Spleen (tissue), 11 donors: ENCODE measurements at regions not wholly inside any gene's neighbourhood (a gene's known extent, or its start where the extent isn't known, plus 50 kb on each side); places are given as distances from the start of the nearest gene placed in this dataset.

Source experiments
- DNase-seq: peaks from one replicate; pipeline ENCODE4 v3.0.0-alpha.2; 2020
- H3K27ac ChIP-seq, 8 donors: fragments of 200-600 bp; sonication (generic) in 7 of 8; 1 replicate in 4 of 8; 2 replicates in 4 of 8; pipeline versions ENCODE4 v1.5.0 to v1.8.0; 2016 to 2021; ENCODE audit warnings: inconsistent platforms in 4 of 8, mild to moderate bottlenecking in 4 of 8, moderate library complexity in 1 of 8
- H3K27me3 ChIP-seq, 7 donors: fragments of 200-600 bp; sonication (generic) in 6 of 7; replicated peaks in 1 of 7; 1 replicate in 4 of 7; 2 replicates in 3 of 7; pipeline versions ENCODE4 v1.5.0 to v1.8.0; 2016 to 2021; ENCODE audit warnings: inconsistent platforms in 3 of 7, mild to moderate bottlenecking in 1 of 7
- H3K36me3 ChIP-seq, 6 donors: fragments of 200-600 bp; sonication (generic) in 5 of 6; 1 replicate in 4 of 6; 2 replicates in 2 of 6; pipeline versions ENCODE4 v1.5.0 to v1.8.0; 2016 to 2021; ENCODE audit warnings: inconsistent platforms in 2 of 6
- H3K4me1 ChIP-seq, 6 donors: fragments of 200-600 bp; sonication (generic) in 5 of 6; 1 replicate in 3 of 6; 2 replicates in 3 of 6; pipeline versions ENCODE4 v1.5.0 to v1.8.0; 2016 to 2021; ENCODE audit warnings: inconsistent platforms in 3 of 6
- H3K4me3 ChIP-seq, 8 donors: fragments of 200-600 bp; sonication (generic) in 7 of 8; 1 replicate in 4 of 8; 2 replicates in 4 of 8; pipeline versions ENCODE4 v1.5.0 to v1.8.0; 2016 to 2021; ENCODE audit warnings: inconsistent platforms in 4 of 8, mild to moderate bottlenecking in 4 of 8, moderate library complexity in 2 of 8
- H3K9me3 ChIP-seq, 8 donors: fragments of 200-600 bp; sonication (generic) in 7 of 8; 1 replicate in 4 of 8; 2 replicates in 4 of 8; pipeline versions ENCODE4 v1.5.0 to v1.8.0; 2016 to 2021; ENCODE audit warnings: inconsistent platforms in 4 of 8
- CTCF ChIP-seq, 11 experiments: fragments of 200-600 bp in 7 of 11; fragments of 450-650 bp in 4 of 11; sonication (generic) in 4 of 11; IDR thresholded peaks in 8 of 11; conservative IDR thresholded peaks in 3 of 11; 1 replicate in 7 of 11; 2 replicates in 4 of 11; pipeline versions ENCODE4 v1.4.0 to v1.8.0; 2016 to 2021; ENCODE audit warnings: antibody characterized with exemption in 11 of 11, inconsistent platforms in 4 of 11, mild to moderate bottlenecking in 1 of 11
- POLR2A ChIP-seq, 3 donors: fragments of 450-650 bp; IDR thresholded peaks; one replicate each; pipeline ENCODE4 v1.5.1; 2017; ENCODE audit warnings: antibody characterized with exemption in 3 of 3, mild to moderate bottlenecking in 1 of 3
- POLR2AphosphoS5 ChIP-seq, 3 donors: sonication (generic); formaldehyde crosslinking; IDR thresholded peaks; one replicate each; pipeline ENCODE4 v1.5.1; 2017; ENCODE audit warnings: antibody characterized with exemption in 3 of 3
- WGBS, 5 donors: extraction: QIAGEN DNeasy Blood & Tissue Kit in 3 of 5; methylation state at CpG; one replicate each; pipeline versions ENCODE4 v1.1.5 to v1.1.7; 2013 to 2018; 5-methylcytosine and 5-hydroxymethylcytosine counted together
- intact Hi-C: fragments of 100-400 bp; cut with DNase I; formaldehyde crosslinking; loops from one replicate; pipeline ENCODE4 v1.15.0; 2023; ENCODE audit warnings: low total_unique reads
- donor health status: healthy with polysubstance abuse.
- donor health status: DM: no; HTN: no; CAD: no; lungs with moderate emphysema.
- donor health status: DM: no; HTN: no; CAD: no.
- donor health status: Bipolar disorder and iron deficiency.
- donor health status: healthy.
- donor health status: DM: no; HTN: no; CAD: no.
- donor health status: DM: yes; HTN: yes; CAD: no.

DNA sequence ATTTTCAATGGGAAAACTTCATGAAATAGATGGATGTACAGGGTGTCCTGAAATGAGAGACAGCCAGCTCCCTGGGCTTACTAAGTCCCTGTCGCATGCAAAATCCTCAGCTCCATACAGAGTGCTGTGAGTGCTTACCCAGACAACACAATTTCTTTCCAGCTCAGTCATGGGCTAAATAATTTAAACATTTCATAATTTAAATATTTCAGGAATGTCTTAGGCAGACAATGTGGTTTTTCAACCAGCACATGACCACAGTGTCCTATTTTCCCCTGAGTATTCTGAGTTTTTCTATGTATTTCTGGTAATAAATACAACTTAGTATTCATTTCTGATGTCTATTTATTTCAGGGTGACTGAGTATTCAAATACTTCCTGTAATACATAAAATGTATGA is 188.5 kb upstream of the SNX2 start:
- DNase-seq, result no peak
- TF ChIP-seq POLR2AphosphoS5 (IDR thresholded peaks at IDR 0.05), result no peak
- no peak for TF ChIP-seq POLR2A (IDR thresholded peaks at IDR 0.05)
- TF ChIP-seq CTCF (IDR thresholded peaks at IDR 0.05 in 8 of 11, conservative IDR thresholded peaks at IDR 0.05 in 3 of 11), result no peak
- intact Hi-C loops, result no loop called here
- Histone ChIP-seq H3K9me3 (no peaks in the 10 kb centered on the region), H3K4me1 (no peaks in the 10 kb centered on the region), H3K27me3 (peaks cover 0 to 6% (median 0%) of the 10 kb centered on the region in 7 donors), H3K36me3 (no peaks in the 10 kb centered on the region), H3K4me3 (no peak overlapping the region), H3K27ac (no peak overlapping the region)
- 79 to 96% (median 85%) methylated on average over 1 of the region's 1 CpG for WGBS, 5 donors

DNA sequence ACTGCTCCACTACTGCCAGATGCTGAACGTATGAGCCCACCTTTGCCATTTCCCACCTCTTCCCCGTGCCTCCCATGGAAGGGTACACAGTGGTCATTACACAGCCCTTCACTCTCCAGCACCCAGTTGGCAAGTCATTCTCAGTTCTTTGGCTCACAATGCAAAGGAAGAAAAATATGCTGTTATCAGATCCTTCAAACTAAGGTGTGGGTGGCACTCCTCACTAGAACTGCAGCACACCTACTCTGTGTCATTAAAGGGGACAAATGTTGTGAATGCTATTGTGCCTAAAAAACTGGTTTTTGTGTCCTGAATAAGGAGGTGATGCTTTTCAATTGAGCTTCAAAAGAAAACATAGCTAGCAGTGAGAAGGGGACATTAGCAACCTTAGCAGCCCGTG is 183.1 kb upstream of the SNX2 start:
- TF ChIP-seq POLR2AphosphoS5 (IDR thresholded peaks at IDR 0.05) (no peak), CTCF (IDR thresholded peaks at IDR 0.05 in 8 of 11, conservative IDR thresholded peaks at IDR 0.05 in 3 of 11) (no peak), POLR2A (IDR thresholded peaks at IDR 0.05) (no peak)
- no peaks in the 10 kb centered on the region for H3K27me3 ChIP-seq
- H3K27ac ChIP-seq, result no peak overlapping the region
- intact Hi-C loops, result no loop called here
- 87 to 91% (median 89%) methylated on average over 3 of the region's 3 CpGs for WGBS, 5 donors
- no peak overlapping the region for H3K4me3 ChIP-seq
- no peaks in the 10 kb centered on the region for H3K4me1 ChIP-seq
- no peaks in the 10 kb centered on the region for H3K36me3 ChIP-seq
- no peaks in the 10 kb centered on the region for H3K9me3 ChIP-seq
- no peak for DNase-seq

DNA sequence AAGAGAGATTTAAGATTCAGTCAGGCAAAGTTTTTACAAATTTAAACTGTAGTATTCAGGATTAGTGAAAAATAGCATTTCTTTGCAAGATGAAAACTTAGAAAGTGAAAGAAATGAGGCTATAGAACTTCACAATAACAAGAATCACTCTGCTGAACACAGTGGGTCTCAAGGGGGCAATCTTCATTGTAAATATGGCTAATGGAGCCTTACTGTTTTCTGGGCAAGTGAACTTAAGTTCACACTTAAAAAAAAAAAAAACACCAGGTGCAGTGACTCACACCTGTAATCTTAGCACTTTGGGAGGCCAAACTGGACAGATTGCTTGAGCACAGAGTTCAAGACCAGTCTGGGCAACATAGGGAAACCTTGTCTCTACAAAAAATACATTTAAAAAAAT is 175.9 kb upstream of the SNX2 start:
- Histone ChIP-seq H3K36me3 (no peaks in the 10 kb centered on the region), H3K27me3 (no peaks in the 10 kb centered on the region), H3K9me3 (peaks cover 0 to 47% (median 19%) of the 10 kb centered on the region in 8 donors), H3K4me3 (no peak overlapping the region), H3K27ac (no peak overlapping the region), H3K4me1 (no peaks in the 10 kb centered on the region)
- DNase-seq, result no peak
- intact Hi-C loops, result no loop called here
- no peak for TF ChIP-seq CTCF (IDR thresholded peaks at IDR 0.05 in 8 of 11, conservative IDR thresholded peaks at IDR 0.05 in 3 of 11)
- TF ChIP-seq POLR2A (IDR thresholded peaks at IDR 0.05), result no peak
- TF ChIP-seq POLR2AphosphoS5 (IDR thresholded peaks at IDR 0.05), result no peak

DNA sequence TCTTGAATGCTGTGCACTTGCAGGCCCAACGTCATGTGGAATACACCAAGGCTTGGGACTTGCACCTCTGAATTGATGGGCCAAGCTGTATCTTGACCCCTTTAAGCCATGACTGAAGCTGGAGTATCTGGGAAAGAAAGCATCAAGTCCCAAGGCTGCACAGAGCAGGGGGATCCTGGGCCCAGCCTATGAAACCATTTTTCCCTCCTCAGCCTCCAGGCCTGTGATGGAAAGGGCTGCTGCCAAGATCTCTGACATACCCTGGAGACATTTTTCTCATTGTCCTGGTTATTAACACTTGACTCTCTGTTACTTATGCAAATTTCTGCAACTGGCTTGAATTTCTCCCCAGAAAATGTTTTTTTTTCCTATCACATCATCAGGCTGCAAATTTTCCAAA is 174.0 kb upstream of the SNX2 start:
- Histone ChIP-seq H3K27me3 (no peaks in the 10 kb centered on the region), H3K36me3 (no peaks in the 10 kb centered on the region), H3K4me3 (no peak overlapping the region), H3K9me3 (peaks cover 0 to 47% (median 19%) of the 10 kb centered on the region in 8 donors), H3K27ac (no peak overlapping the region), H3K4me1 (no peaks in the 10 kb centered on the region)
- WGBS, 5 donors, result 75 to 100% (median 91%) methylated on average over 1 of the region's 1 CpG
- TF ChIP-seq CTCF (IDR thresholded peaks at IDR 0.05 in 8 of 11, conservative IDR thresholded peaks at IDR 0.05 in 3 of 11), result no peak
- no peak for TF ChIP-seq POLR2A (IDR thresholded peaks at IDR 0.05)
- no peak for TF ChIP-seq POLR2AphosphoS5 (IDR thresholded peaks at IDR 0.05)
- DNase-seq, result no peak
- intact Hi-C loops, result no loop called here
